GM19324 (cell line): ENCODE measurements at regions not wholly inside any gene's neighbourhood (a gene's known extent, or its start where the extent isn't known, plus 50 kb on each side); places are given as distances from the start of the nearest gene placed in this dataset.

Experiments
- ATAC-seq: cut with Tn5 transposase; IDR thresholded peaks from one replicate; pipeline ENCODE4 v1.9.1; 2021; ENCODE audit warnings: mild to moderate bottlenecking, moderate library complexity; ENCODE audit not compliant: unreplicated experiment, low FRiP score

GRCh38 chr3:113136071-113136470 is 75.3 kb upstream of the BOC start:
- no peak for ATAC-seq

DNA sequence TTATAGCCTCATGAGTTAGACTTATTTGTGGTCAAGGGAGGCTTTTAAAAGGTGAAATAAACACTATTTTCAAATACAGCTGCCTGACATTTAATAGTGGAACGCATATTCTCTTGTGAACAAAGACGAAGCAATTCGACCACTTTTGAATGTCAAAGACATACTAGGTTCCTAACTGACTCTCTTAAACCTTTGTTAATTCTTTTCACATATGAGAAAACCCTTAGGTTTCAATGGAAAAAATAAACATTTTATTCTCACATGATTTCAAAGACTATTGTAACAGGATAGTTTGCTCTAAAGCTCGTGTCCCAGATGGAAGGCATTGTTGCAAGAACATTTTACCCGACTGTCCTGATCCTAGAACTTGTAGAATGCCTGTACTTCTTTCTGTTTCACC is 74.8 kb upstream of the BOC start:
- ATAC-seq: no peak

GRCh38 chr3:113138839-113139743 is 72.3 kb upstream of the BOC start:
- ATAC-seq: no peak

GRCh38 chr3:113140876-113141275 is 70.5 kb upstream of the BOC start:
- no peak for ATAC-seq

- ATAC-seq: no peak
Measured at GRCh38 chr3:113141543-113141942, 69.8 kb upstream of the BOC start.

DNA sequence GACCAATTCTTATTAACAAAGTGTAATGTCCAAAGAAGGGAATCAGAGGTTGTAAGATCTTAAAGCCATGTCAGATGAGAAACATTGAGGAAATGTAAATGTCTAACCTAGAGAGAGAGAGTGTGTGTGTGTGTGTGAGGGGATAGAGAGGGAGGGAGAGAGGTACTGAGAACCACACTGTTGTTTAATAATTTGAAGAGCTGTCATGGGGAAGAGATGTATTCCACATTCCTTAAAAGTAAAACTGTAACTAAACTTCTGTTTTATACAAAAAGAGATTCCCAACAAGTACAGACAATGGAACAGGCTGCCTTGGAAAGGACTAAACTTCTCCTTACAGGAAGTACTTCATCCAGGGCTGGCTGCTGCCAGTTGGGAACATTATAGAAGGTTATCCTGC is 68.9 kb upstream of the BOC start:
- ATAC-seq: no peak

- no peak for ATAC-seq
Measured at GRCh38 chr3:113143353-113143752, 68.0 kb upstream of the BOC start.

- ATAC-seq: no peak
Measured at GRCh38 chr3:113147681-113148261, 63.6 kb upstream of the BOC start.

- no peak for ATAC-seq
Measured at GRCh38 chr3:113148284-113148683, 63.1 kb upstream of the BOC start.

DNA sequence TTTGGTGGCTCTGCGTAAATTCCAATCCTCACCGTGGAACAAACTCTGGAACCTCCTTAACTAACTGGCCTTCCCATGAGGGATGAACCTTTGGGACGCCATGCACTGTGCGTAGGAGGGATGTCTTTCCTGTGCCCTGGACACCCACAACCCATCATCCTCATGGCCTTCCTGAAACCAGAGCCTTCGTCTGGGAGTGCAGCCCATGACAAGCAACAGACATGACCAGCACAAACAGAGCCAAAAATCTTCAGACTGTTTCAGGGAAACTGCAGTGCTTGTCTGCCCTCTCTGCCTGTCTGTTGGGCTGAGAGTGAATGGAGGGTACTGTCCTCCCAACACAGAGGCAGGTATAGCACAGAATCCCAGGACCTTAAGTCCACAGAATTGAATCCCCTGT is 61.1 kb upstream of the BOC start:
- no peak for ATAC-seq

DNA sequence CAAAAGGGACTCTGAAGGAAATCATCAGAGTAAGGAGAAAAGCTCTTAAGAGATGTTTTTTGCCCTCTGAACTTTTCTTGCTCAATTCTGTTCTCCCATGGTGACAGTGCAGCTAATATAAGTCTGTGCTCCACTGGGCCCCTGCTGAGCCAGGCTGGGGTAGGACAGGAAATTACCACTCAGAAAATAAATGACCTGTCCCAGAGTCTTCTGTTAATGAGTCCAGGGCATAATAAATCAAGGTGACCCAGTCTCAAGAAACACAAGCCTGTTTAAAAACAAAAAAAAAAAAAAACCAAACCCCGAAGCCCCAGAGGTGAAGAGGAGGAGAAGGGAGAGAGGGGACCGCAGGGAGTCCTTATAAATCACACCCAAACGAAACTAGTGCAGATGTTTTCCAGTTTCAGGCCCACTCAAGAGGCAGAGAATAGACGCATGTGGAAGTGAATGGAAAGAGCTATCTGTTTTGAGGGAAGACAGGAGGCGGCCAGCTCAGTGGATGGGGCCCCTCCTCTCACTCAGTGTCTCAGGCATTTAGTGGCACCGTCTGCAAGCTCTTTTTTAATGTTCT is 59.8 kb upstream of the BOC start:
- ATAC-seq: no peak

DNA sequence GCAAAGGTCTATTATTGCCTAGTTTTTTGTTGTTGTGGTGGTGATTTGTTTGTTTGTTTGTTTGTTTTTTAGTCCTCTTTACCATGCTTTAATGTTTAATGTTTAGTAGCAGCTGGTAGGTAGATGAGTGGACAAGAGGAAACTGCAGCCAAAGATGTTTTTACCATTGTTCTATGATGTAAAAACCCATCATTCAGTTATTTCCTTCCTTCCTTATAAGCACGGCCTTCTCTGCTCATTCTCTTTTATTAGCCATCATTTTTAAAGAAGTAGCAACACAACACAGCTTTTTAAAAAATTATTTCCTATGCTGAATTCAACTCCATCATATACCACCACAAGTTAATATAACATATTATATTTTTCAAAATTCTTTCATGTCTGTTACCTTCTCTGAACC is 58.5 kb upstream of the BOC start:
- no peak for ATAC-seq

DNA sequence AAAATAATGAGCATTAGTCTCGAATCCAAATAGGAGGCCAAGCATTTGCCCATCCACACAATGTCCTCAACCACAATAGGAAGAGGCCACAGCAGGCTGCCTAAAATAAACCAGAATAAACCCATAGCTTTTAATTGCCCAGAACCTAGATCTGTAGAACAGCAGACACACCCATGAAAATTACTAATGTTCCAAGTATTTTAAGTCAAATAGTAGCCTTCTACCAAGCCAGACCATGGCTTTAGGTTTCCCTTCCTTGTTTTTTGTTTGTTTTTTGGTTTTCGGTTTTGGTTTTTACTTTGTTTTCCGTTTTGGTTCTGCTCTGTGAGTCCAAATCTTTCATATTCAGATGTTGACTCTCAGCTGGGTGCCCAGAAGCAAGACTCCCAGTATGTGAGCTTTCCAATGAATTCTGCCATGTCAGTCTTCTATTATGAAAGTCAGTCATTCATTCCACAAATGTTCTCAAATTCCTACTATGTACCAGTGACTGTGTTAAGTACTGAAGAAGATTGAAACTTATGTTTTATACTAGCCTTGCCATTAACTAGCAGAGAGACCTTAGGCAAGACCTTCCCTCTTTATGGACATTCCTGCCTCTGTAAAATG is 57.8 kb upstream of the BOC start:
- ATAC-seq: peak; percentile 88

DNA sequence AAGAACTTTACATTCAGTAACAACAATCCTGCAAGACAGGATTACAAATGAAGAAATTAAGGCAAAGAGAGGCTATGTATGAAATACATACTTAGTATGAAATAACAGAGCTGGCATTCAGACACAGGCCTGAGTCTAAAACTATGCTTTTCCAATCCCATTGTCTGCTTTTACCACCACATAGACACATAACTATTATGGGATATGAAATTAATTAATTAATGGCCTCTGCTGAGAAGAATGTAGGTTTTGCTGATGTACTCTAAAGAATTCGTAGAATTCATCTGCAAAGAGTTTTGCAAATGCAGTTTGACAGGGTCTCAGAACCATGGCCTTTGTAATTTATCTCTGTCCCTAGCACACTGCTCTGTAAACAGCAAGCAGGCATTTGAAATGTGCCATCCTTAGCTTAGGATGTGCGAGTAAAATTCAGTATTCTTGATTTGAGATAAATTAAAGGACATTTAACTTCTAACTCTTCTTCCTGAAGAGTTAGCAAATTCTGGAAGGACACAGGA is 54.5 kb upstream of the BOC start:
- no peak for ATAC-seq

- no peak for ATAC-seq
Measured at GRCh38 chr3:113157408-113158030, 53.8 kb upstream of the BOC start.

GRCh38 chr3:113158171-113158570 is 53.2 kb upstream of the BOC start:
- no peak for ATAC-seq
